SK-N-SH (cell line): ENCODE measurements at regions not wholly inside any gene's neighbourhood (a gene's known extent, or its start where the extent isn't known, plus 50 kb on each side); places are given as distances from the start of the nearest gene placed in this dataset.

Experiments used
- CTCF ChIA-PET: fragments of 300-600, 350-600 bp; formaldehyde crosslinking; extraction: SDS; loops from one replicate; lab custom pipeline; 2021; lab: Yijun Ruan, JAX
- POLR2A ChIA-PET: fragments of 350-600 bp; sonication (Branson Sonifier 250); formaldehyde crosslinking; extraction: SDS; loops from one replicate; lab custom pipeline; 2020; ENCODE audit warnings: antibody characterized with exemption, inconsistent platforms; lab: Yijun Ruan, JAX
- DNase-seq: peaks from one replicate; pipeline ENCODE4 v3.0.0; 2012
- H2AFZ ChIP-seq: fragments of 200-600 bp; sonication (generic); 2 replicates; pipeline ENCODE4 v1.8.1; 2016; ENCODE audit warnings: antibody characterized with exemption, mild to moderate bottlenecking, low read depth
- H3F3A ChIP-seq: fragments of 200-600 bp; sonication (generic); replicated peaks from 2 replicates; pipeline ENCODE3; 2016; ENCODE audit warnings: antibody characterized with exemption, mild to moderate bottlenecking; ENCODE audit not compliant: insufficient read depth
- H3K27ac ChIP-seq, 2 experiments: fragments of 200-500 bp in 1 of 2; fragments of 200-600 bp in 1 of 2; sonication (Bioruptor generic) in 1 of 2; sonication (generic), shearing (Covaris generic) in 1 of 2; 2 replicates each; pipeline versions ENCODE4 v1.5.1 to v1.6.1; 2014 to 2016; ENCODE audit warnings: low read depth in 2 of 2, inconsistent platforms in 1 of 2, low read length in 1 of 2, mild to moderate bottlenecking in 1 of 2, mixed read lengths in 1 of 2
- H3K27me3 ChIP-seq: fragments of 200-600 bp; sonication (generic), shearing (Covaris generic); 2 replicates; pipeline ENCODE4 v1.6.1; 2016; ENCODE audit warnings: mixed run types; ENCODE audit not compliant: insufficient read depth
- H3K36me3 ChIP-seq, 2 experiments: fragments of 200-500 bp in 1 of 2; fragments of 200-600 bp in 1 of 2; sonication (Bioruptor generic) in 1 of 2; sonication (generic) in 1 of 2; replicated peaks in 1 of 2; 2 replicates each; pipeline versions ENCODE3 to v1.5.1; 2014 to 2016; ENCODE audit warnings: low read length in 1 of 2, mild to moderate bottlenecking in 1 of 2; ENCODE audit not compliant: insufficient read depth in 2 of 2, control insufficient read depth in 1 of 2
- H3K4me1 ChIP-seq, 2 experiments: fragments of 200-500 bp in 1 of 2; fragments of 200-600 bp in 1 of 2; sonication (Bioruptor generic) in 1 of 2; sonication (generic), shearing (Covaris generic) in 1 of 2; 2 replicates each; pipeline versions ENCODE4 v1.5.1 to v1.6.1; 2014 to 2016; ENCODE audit warnings: low read depth in 1 of 2, low read length in 1 of 2, mixed run types in 1 of 2; ENCODE audit not compliant: insufficient read depth in 2 of 2, control insufficient read depth in 1 of 2
- H3K4me2 ChIP-seq: fragments of 200-600 bp; sonication (generic), shearing (Covaris generic); 2 replicates; pipeline ENCODE4 v1.6.1; 2017; ENCODE audit warnings: mixed run types
- H3K4me3 ChIP-seq, 2 experiments: fragments of 200-500 bp in 1 of 2; fragments of 200-600 bp in 1 of 2; sonication (Bioruptor generic) in 1 of 2; sonication (generic), shearing (Covaris generic) in 1 of 2; 2 replicates each; pipeline versions ENCODE4 v1.5.1 to v1.8.1; 2014 to 2016; ENCODE audit warnings: low read depth in 2 of 2, inconsistent platforms in 1 of 2, low read length in 1 of 2, mild to moderate bottlenecking in 1 of 2, mixed read lengths in 1 of 2, moderate library complexity in 1 of 2
- H3K79me2 ChIP-seq: fragments of 200-600 bp; sonication (generic); 2 replicates; pipeline ENCODE4 v1.8.1; 2017; ENCODE audit warnings: mild to moderate bottlenecking; ENCODE audit not compliant: insufficient read depth
- H3K9ac ChIP-seq: fragments of 200-600 bp; sonication (generic); 2 replicates; pipeline ENCODE4 v1.6.1; 2017; ENCODE audit warnings: mixed run types
- H3K9me2 ChIP-seq: fragments of 200-600 bp; sonication (generic); 2 replicates; pipeline ENCODE4 v1.6.1; 2017; ENCODE audit warnings: mixed run types
- H3K9me3 ChIP-seq: fragments of 200-600 bp; sonication (generic); 2 replicates; pipeline ENCODE4 v1.6.1; 2017; ENCODE audit warnings: mixed run types, mild to moderate bottlenecking, moderate library complexity
- H4K20me1 ChIP-seq: fragments of 200-600 bp; sonication (generic); 2 replicates; pipeline ENCODE4 v1.6.1; 2017; ENCODE audit warnings: mild to moderate bottlenecking, mixed run types; ENCODE audit not compliant: insufficient read depth
- CHD2 ChIP-seq: fragments of 150-350 bp; IDR thresholded peaks from 2 replicates; pipeline ENCODE4 v1.6.1; 2018; ENCODE audit warnings: low read length; ENCODE audit not compliant: partially characterized antibody
- CTCF ChIP-seq: fragments of 200-600 bp; sonication (generic); IDR thresholded peaks from 2 replicates; pipeline ENCODE4 v1.6.1; 2017; ENCODE audit warnings: antibody characterized with exemption, mild to moderate bottlenecking, moderate library complexity
- ELF1 ChIP-seq: IDR thresholded peaks from 2 replicates; pipeline ENCODE4 v1.4.0; 2012
- EP300 ChIP-seq, 2 experiments: IDR thresholded peaks; 2 replicates each; pipeline versions ENCODE4 v1.4.0 to v1.6.1; 2012; ENCODE audit warnings: borderline replicate concordance in 1 of 2, low read depth in 1 of 2, low read length in 1 of 2
- FOSL2 ChIP-seq: IDR thresholded peaks from 2 replicates; pipeline ENCODE4 v1.4.0; 2012; ENCODE audit warnings: low read depth, mild to moderate bottlenecking, moderate library complexity, borderline replicate concordance
- FOXM1 ChIP-seq: IDR thresholded peaks from 2 replicates; pipeline ENCODE4 v1.4.0; 2012; ENCODE audit warnings: low read depth, mild to moderate bottlenecking
- GABPA ChIP-seq: IDR thresholded peaks from 2 replicates; pipeline ENCODE4 v1.4.0; 2012; ENCODE audit warnings: low read depth, mild to moderate bottlenecking
- IRF3 ChIP-seq: fragments of 150-350 bp; IDR thresholded peaks from 2 replicates; pipeline ENCODE4 v1.6.1; 2016; ENCODE audit warnings: mild to moderate bottlenecking, low read depth, low read length
- JUND ChIP-seq: IDR thresholded peaks from 2 replicates; pipeline ENCODE4 v1.4.0; 2012
- MEF2A ChIP-seq: IDR thresholded peaks from 2 replicates; pipeline ENCODE4 v1.4.0; 2012; ENCODE audit warnings: low read depth, borderline replicate concordance
- RCOR1 ChIP-seq: fragments of 150-350 bp; IDR thresholded peaks from 2 replicates; pipeline ENCODE4 v1.6.1; 2017; ENCODE audit warnings: antibody characterized with exemption, low read length
- SIN3A ChIP-seq: IDR thresholded peaks from 2 replicates; pipeline ENCODE4 v1.6.1; 2012; ENCODE audit warnings: low read depth, mild to moderate bottlenecking, low read length, moderate library complexity, borderline replicate concordance
- TCF12 ChIP-seq: IDR thresholded peaks from 2 replicates; pipeline ENCODE4 v1.4.0; 2012
- TEAD4 ChIP-seq: IDR thresholded peaks from 2 replicates; pipeline ENCODE4 v1.4.0; 2012; ENCODE audit warnings: mild to moderate bottlenecking, borderline replicate concordance; ENCODE audit not compliant: insufficient read depth
- WGBS: methylation state at CpG from one replicate; pipeline ENCODE4 v1.1.6; 2017; ENCODE audit warnings: low lambda C conversion rate; 5-methylcytosine and 5-hydroxymethylcytosine counted together
- TF ChIP-seq, protein P1 (sequence below): IDR thresholded peaks from 2 replicates; pipeline ENCODE4 v1.4.0; 2012; ENCODE audit warnings: low read depth
- TF ChIP-seq, protein P2 (sequence below): IDR thresholded peaks from 2 replicates; pipeline ENCODE4 v1.4.0; 2012; ENCODE audit warnings: low read depth, borderline replicate concordance

GRCh38 chr17:15049795-15050160, 215.3 kb downstream of the PMP22 start:
- Histone ChIP-seq H3K27ac (no peak overlapping the region), H3K9ac (no peak overlapping the region)

GRCh38 chr17:15048933-15049794, 216.0 kb downstream of the PMP22 start:
- DNase-seq: no peak
- Histone ChIP-seq H4K20me1 (no peaks in the 10 kb centered on the region), H3K79me2 (no peaks in the 10 kb centered on the region), H3K27me3 (peaks cover 5% of the 10 kb centered on the region), H3K27ac (no peak overlapping the region)
- WGBS: 6% methylated on average over 6 of the region's 6 CpGs
- TF ChIP-seq ELF1 (no peak), CHD2 (no peak), RCOR1 (no peak), GABPA (no peak), MEF2A (no peak), TCF12 (no peak), FOXM1 (no peak), JUND (no peak), FOSL2 (no peak), CTCF (no peak)
- TF ChIP-seq, protein P1, sequence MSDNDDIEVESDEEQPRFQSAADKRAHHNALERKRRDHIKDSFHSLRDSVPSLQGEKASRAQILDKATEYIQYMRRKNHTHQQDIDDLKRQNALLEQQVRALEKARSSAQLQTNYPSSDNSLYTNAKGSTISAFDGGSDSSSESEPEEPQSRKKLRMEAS: no peak
- TF ChIP-seq, protein P2, sequence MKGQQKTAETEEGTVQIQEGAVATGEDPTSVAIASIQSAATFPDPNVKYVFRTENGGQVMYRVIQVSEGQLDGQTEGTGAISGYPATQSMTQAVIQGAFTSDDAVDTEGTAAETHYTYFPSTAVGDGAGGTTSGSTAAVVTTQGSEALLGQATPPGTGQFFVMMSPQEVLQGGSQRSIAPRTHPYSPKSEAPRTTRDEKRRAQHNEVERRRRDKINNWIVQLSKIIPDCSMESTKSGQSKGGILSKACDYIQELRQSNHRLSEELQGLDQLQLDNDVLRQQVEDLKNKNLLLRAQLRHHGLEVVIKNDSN: no peak
- TF ChIP-seq, all 33 proteins: peak for 0
- no peaks in the 10 kb centered on the region for H3K9me3 ChIP-seq
- H2AFZ ChIP-seq: no peak overlapping the region
- CTCF ChIA-PET: no interaction called here
- no peaks in the 10 kb centered on the region for H3K36me3 ChIP-seq
- H3K4me1 ChIP-seq: no peaks in the 10 kb centered on the region
- no peak overlapping the region for H3K4me2 ChIP-seq
- no peaks in the 10 kb centered on the region for H3K9me2 ChIP-seq
- H3K4me3 ChIP-seq: no peak overlapping the region
- H3K9ac ChIP-seq: no peak overlapping the region
- no peaks in the 10 kb centered on the region for H3F3A ChIP-seq
- POLR2A ChIA-PET: no interaction called here

More at GRCh38 chr17:15049795-15050160, 215.3 kb downstream of the PMP22 start:
- Histone ChIP-seq H2AFZ (no peak overlapping the region), H3K79me2 (no peaks in the 10 kb centered on the region), H3K9me2 (no peaks in the 10 kb centered on the region), H3K9me3 (no peaks in the 10 kb centered on the region), H3K4me2 (no peak overlapping the region), H3K4me1 (no peaks in the 10 kb centered on the region), H3K36me3 (no peaks in the 10 kb centered on the region), H3K27me3 (peaks cover 5% of the 10 kb centered on the region), H3K4me3 (no peak overlapping the region), H3F3A (no peaks in the 10 kb centered on the region), H4K20me1 (no peaks in the 10 kb centered on the region)
- POLR2A ChIA-PET: no interaction called here
- 8% methylated on average over 5 of the region's 5 CpGs for WGBS
- CTCF ChIA-PET: no interaction called here
- no peak for TF ChIP-seq SIN3A
- TF ChIP-seq EP300 (IDR thresholded peaks at IDR 0.05; ENCODE audit: borderline replicate concordance in 1 of 2, low read depth in 1 of 2, low read length in 1 of 2): no peak
- TF ChIP-seq TEAD4: no peak
- no peak for TF ChIP-seq RCOR1
- no peak for TF ChIP-seq IRF3
- DNase-seq: no peak
